Fibroblast of pulmonary artery (primary cell): ENCODE measurements at regions not wholly inside any gene's neighbourhood (a gene's known extent, or its start where the extent isn't known, plus 50 kb on each side); places are given as distances from the start of the nearest gene placed in this dataset.
"Not testable (repeated sequence)": the region's sequence is repeated elsewhere in the genome, so short reads cannot be mapped to it uniquely, and the experiment has no call there.

Experiments
- DNase-seq: peaks from one replicate; pipeline ENCODE4 v3.0.0-alpha.2; 2010; ENCODE audit warnings: low read depth
- H3K4me3 ChIP-seq: replicated peaks from 2 replicates; pipeline ENCODE4 v1.5.1; 2011; ENCODE audit warnings: low read depth, mild to moderate bottlenecking, control low read depth, low read length, moderate library complexity
- TF ChIP-seq, protein P1 (sequence below): IDR thresholded peaks from 2 replicates; pipeline ENCODE4 v1.5.1; 2011; ENCODE audit warnings: mild to moderate bottlenecking, control low read depth, low read length, inconsistent platforms; ENCODE audit errors: missing control alignments

DNA sequence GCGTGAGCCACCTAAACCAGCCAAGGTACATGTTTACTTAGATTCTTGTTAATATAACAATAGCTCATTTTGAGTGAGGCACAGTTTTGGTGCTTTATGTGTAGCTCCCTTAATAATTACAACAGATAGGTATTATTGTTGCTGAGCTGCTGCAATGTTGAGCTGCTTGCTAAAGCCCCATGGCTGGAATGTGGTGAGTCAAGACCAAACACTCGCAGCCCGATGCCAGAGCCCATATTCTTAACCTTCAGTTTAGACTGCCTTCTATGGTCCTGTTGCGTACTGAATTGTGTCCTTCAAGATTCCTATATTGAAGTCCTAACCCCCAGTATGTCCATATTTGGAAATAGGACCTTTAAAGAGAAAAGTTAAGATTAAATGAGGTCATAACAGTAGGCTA is 407.1 kb downstream of the NEBL start:
- DNase-seq, result no peak
- H3K4me3 ChIP-seq, result no peak overlapping the region
- TF ChIP-seq, protein P1, sequence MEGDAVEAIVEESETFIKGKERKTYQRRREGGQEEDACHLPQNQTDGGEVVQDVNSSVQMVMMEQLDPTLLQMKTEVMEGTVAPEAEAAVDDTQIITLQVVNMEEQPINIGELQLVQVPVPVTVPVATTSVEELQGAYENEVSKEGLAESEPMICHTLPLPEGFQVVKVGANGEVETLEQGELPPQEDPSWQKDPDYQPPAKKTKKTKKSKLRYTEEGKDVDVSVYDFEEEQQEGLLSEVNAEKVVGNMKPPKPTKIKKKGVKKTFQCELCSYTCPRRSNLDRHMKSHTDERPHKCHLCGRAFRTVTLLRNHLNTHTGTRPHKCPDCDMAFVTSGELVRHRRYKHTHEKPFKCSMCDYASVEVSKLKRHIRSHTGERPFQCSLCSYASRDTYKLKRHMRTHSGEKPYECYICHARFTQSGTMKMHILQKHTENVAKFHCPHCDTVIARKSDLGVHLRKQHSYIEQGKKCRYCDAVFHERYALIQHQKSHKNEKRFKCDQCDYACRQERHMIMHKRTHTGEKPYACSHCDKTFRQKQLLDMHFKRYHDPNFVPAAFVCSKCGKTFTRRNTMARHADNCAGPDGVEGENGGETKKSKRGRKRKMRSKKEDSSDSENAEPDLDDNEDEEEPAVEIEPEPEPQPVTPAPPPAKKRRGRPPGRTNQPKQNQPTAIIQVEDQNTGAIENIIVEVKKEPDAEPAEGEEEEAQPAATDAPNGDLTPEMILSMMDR, result no peak

DNA sequence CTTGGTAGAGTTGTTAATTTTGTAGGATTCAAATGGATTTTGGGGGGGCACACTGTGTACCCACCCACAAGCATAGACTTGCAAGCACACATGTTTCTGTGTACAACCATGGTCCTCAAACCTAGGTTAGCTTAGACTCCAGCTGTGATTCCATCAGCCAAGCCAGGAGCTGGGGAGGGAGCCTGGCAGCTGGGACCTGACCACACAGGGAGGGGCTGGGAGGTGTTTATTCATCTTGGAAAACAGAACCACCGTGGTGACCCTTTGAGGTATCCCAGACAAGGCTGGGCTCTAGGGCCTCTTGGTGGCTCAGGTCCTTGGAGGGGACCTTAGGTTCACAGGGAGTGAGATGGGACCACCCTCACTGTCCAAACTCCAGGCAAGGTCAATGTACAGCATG is 410.3 kb downstream of the NEBL start:
- TF ChIP-seq, protein P1, result no peak
- H3K4me3 ChIP-seq, result no peak overlapping the region
- no peak for DNase-seq

DNA sequence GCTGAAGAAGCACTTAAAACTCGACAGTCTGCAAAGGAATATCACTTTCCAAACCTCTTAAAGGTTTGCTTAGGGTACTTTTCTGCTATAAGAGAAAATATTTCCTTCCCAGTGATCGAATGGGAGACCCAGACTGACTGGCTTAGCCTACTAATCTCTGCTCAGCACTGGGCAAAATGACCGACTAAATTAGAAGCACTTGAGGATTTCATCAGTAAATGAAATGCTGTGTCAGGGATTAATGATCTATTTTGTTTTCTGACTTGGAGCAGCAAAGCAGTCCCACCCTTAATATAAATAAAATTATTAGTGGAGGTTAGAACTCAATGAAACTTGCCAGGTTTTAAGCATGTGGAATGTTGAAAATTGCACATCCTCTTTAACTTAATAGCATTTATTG is 411.6 kb downstream of the NEBL start:
- TF ChIP-seq, protein P1, result no peak
- no peak overlapping the region for H3K4me3 ChIP-seq
- DNase-seq, result no peak

DNA sequence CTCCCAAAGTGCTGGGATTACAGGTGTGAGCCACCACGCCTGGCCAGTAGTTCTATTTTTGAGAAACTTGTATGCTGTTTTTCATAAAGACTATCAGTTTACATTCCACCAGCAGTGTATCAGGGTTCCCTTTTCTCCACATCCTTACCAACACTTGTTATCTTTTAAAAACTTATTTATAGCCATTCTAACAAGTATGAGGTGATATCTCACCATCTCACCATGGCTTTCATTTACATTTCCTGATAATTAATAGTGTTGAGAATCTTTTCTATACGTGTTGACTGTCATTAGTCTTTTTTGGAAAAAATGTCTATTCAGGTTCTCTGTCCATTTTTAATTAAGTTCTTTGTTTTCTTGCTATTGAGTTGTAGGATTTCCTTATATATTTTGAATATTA is 416.1 kb downstream of the NEBL start:
- no peak overlapping the region for H3K4me3 ChIP-seq
- DNase-seq, result no peak
- TF ChIP-seq, protein P1, result no peak

DNA sequence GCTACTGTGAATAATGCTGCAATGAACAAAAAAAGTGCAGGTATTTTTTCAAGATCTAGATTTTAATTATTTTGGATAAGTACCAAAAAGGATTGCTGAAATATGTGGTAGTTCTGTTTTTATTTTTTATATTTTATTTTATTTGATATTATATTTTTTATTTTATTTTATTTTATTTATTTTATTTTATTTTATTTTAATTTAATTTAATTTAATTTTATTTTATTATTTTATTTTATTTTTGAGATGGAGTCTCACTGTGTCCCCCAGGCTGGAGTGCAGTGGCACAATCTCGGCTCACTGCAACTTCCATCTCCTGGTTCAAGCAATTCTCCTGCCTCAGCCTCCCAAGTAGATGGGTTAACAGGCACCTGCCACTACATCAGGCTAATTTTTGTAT is 416.5 kb downstream of the NEBL start:
- DNase-seq, H3K4me3 ChIP-seq: not testable (repeated sequence)

DNA sequence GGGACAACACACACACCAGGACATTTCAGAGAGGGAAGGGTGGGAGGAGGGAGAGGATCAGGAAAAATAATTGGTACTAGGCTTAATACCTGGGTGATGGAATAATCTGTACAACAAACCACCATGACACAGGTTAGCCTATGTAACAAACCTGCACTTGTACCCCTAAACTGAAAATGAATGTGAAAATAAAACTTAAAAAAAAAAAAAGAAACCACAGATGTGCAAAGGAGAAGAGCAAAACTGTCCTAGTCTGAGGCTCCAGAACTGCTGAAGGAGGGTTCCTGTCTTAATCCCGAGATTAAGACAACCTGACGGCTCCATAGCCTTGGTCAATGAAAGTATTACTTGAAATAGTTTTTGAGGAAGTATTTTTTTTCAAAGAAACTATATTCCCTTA is 423.0 kb downstream of the NEBL start:
- TF ChIP-seq, protein P1, result no peak
- DNase-seq, result no peak
- H3K4me3 ChIP-seq, result no peak overlapping the region

DNA sequence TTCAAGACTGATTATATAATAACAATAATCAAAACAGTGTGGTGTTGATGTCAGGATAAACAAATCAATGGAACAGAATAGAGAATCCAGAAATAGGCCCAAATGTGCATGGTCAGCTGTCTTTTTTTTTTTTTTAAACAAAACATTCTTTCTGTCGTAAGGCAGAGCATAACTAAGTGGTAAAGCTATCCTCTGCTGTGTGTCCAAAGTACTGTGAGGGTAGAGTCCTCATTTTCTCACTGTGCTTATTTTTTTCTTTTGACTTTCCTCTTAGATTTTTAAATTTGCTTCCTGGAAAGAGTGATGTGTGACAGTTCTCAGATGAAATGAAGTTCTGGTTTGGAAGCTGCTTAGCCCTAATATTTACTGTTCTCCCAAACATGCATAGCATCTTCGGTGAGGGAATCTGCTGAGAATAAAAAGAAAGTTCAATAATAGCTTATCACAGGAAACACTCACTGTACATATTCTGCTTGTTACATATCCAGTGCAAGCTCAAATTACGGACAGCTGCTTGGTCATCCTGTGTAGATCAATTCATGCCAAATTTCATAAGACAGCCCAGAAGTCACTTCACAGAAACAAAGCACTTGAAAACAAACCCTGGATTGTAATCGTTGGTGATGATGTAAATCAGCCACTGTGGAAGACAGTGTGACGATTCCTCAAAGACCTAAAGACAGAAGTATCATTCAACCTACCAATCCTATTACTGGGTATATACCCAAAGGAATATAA is 423.9 kb downstream of the NEBL start:
- TF ChIP-seq, protein P1, result no peak
- no peak overlapping the region for H3K4me3 ChIP-seq
- no peak for DNase-seq
